H1 (cell line): ENCODE measurements at regions not wholly inside any gene's neighbourhood (a gene's known extent, or its start where the extent isn't known, plus 50 kb on each side); places are given as distances from the start of the nearest gene placed in this dataset.

Experiments
- CTCF ChIA-PET: fragments of 300-600 bp; sonication (Branson Sonifier 250); formaldehyde crosslinking; loops from one replicate; lab custom pipeline; 2021; ENCODE audit not compliant: partially characterized antibody; lab: Charles Lee
- POLR2A ChIA-PET: fragments of 300-600 bp; sonication (Branson Sonifier 250); formaldehyde crosslinking; loops from one replicate; lab custom pipeline; 2021; ENCODE audit warnings: inconsistent platforms; ENCODE audit not compliant: partially characterized antibody; lab: Charles Lee
- DNase-seq, 2 experiments: peaks; one replicate each; pipeline versions ENCODE4 v3.0.0 to v3.0.0-alpha.2; 2010 to 2022; ENCODE audit warnings: low spot score in 2 of 2, low read depth in 1 of 2, mixed read lengths in 1 of 2
- FAIRE-seq: peaks from 2 replicates; lab custom pipeline; 2011; peaks lifted over from hg19 to GRCh38; lab: Jason Lieb, UNC
- H2AFZ ChIP-seq: 2 replicates; pipeline ENCODE4 v1.8.1; 2012; ENCODE audit warnings: low read length, inconsistent platforms
- H2AK5ac ChIP-seq: 2 replicates; pipeline ENCODE4 v1.6.1; 2013; ENCODE audit warnings: low read depth, low read length
- H2BK120ac ChIP-seq: replicated peaks from 2 replicates; pipeline ENCODE3; 2013; ENCODE audit warnings: low read depth, low read length, inconsistent platforms
- H2BK12ac ChIP-seq: 2 replicates; pipeline ENCODE4 v1.6.1; 2013; ENCODE audit warnings: low read depth, low read length
- H2BK15ac ChIP-seq: 2 replicates; pipeline ENCODE4 v1.6.1; 2013; ENCODE audit warnings: low read length
- H2BK20ac ChIP-seq: 2 replicates; pipeline ENCODE4 v1.6.1; 2013; ENCODE audit warnings: low read length
- H2BK5ac ChIP-seq: 2 replicates; pipeline ENCODE4 v1.6.1; 2013; ENCODE audit warnings: low read depth, low read length
- H3K14ac ChIP-seq: 2 replicates; pipeline ENCODE4 v1.6.1; 2013; ENCODE audit warnings: inconsistent platforms; ENCODE audit not compliant: insufficient read length
- H3K18ac ChIP-seq: 2 replicates; pipeline ENCODE4 v1.6.1; 2013; ENCODE audit warnings: low read length; ENCODE audit errors: extremely low read depth
- H3K23ac ChIP-seq: 2 replicates; pipeline ENCODE4 v1.6.1; 2013; ENCODE audit warnings: inconsistent platforms; ENCODE audit not compliant: insufficient read length
- H3K23me2 ChIP-seq: 2 replicates; pipeline ENCODE4 v1.6.1; 2013; ENCODE audit warnings: low read depth, low read length
- H3K27ac ChIP-seq: 2 replicates; pipeline ENCODE4 v1.6.1; 2011; ENCODE audit warnings: low read depth, low read length, inconsistent platforms
- H3K27me3 ChIP-seq, 4 experiments: replicated peaks in 1 of 4; 1 replicate in 1 of 4; 2 replicates in 3 of 4; pipeline versions ENCODE4 v1.6.1 to v1.8.1; 2011 to 2013; ENCODE audit warnings: low read length in 3 of 4, mild to moderate bottlenecking in 3 of 4, inconsistent platforms in 2 of 4, mixed read lengths in 2 of 4, moderate library complexity in 1 of 4; ENCODE audit not compliant: control insufficient read depth in 3 of 4, insufficient read depth in 3 of 4; ENCODE audit errors: extremely low read depth in 1 of 4
- H3K36me3 ChIP-seq, 4 experiments: 2 replicates each; pipeline versions ENCODE4 v1.6.1 to v1.8.1; 2011 to 2013; ENCODE audit warnings: mild to moderate bottlenecking in 4 of 4, low read length in 3 of 4, moderate library complexity in 2 of 4, control low read depth in 1 of 4, inconsistent platforms in 1 of 4; ENCODE audit not compliant: insufficient read depth in 4 of 4, control insufficient read depth in 2 of 4
- H3K4ac ChIP-seq: replicated peaks from 2 replicates; pipeline ENCODE3; 2013; ENCODE audit warnings: low read length, low read depth, mixed read lengths, inconsistent platforms; ENCODE audit not compliant: insufficient read length
- H3K4me1 ChIP-seq, 4 experiments: replicated peaks in 1 of 4; 1 replicate in 1 of 4; 2 replicates in 3 of 4; pipeline versions ENCODE4 v1.6.1 to v1.8.1; 2011 to 2013; ENCODE audit warnings: low read length in 3 of 4, inconsistent platforms in 2 of 4, mixed read lengths in 1 of 4; ENCODE audit not compliant: insufficient read depth in 4 of 4, control insufficient read depth in 3 of 4
- H3K4me2 ChIP-seq, 2 experiments: 2 replicates each; pipeline versions ENCODE4 v1.6.1 to v1.8.1; 2011 to 2013; ENCODE audit warnings: low read depth in 2 of 2, low read length in 2 of 2, control low read depth in 1 of 2, inconsistent platforms in 1 of 2, mild to moderate bottlenecking in 1 of 2; ENCODE audit not compliant: insufficient read depth in 1 of 2
- H3K4me3 ChIP-seq, 4 experiments: fragments of 200-600, 300-600 bp in 1 of 4; sonication (generic), shearing (Covaris generic), sonication (Bioruptor Twin) in 1 of 4; 2 replicates each; pipeline versions ENCODE4 v1.5.1 to v1.8.1; 2011 to 2016; ENCODE audit warnings: low read length in 4 of 4, low read depth in 3 of 4, control low read depth in 2 of 4, inconsistent platforms in 2 of 4, mild to moderate bottlenecking in 2 of 4, mixed read lengths in 1 of 4, moderate library complexity in 1 of 4; ENCODE audit not compliant: insufficient read depth in 2 of 4; ENCODE audit errors: extremely low read depth in 1 of 4
- H3K56ac ChIP-seq: replicated peaks from 2 replicates; pipeline ENCODE3; 2013; ENCODE audit warnings: low read depth, mild to moderate bottlenecking, mixed read lengths, low read length, inconsistent platforms; ENCODE audit not compliant: insufficient read length
- H3K79me1 ChIP-seq: 2 replicates; pipeline ENCODE4 v1.6.1; 2013; ENCODE audit warnings: low read depth, low read length, control low read depth
- H3K79me2 ChIP-seq, 2 experiments: 2 replicates each; pipeline versions ENCODE4 v1.6.1 to v1.8.1; 2012 to 2013; ENCODE audit warnings: low read length in 2 of 2, mild to moderate bottlenecking in 2 of 2, inconsistent platforms in 1 of 2; ENCODE audit not compliant: insufficient read depth in 2 of 2, control insufficient read depth in 1 of 2
- H3K9ac ChIP-seq, 4 experiments: replicated peaks in 1 of 4; 1 replicate in 1 of 4; 2 replicates in 3 of 4; pipeline versions ENCODE4 v1.6.1 to v1.8.1; 2011 to 2013; ENCODE audit warnings: low read depth in 3 of 4, low read length in 3 of 4, control low read depth in 2 of 4, mild to moderate bottlenecking in 2 of 4, moderate library complexity in 2 of 4, inconsistent platforms in 1 of 4; ENCODE audit errors: extremely low read depth in 1 of 4
- H3K9me3 ChIP-seq, 2 experiments: 2 replicates each; pipeline versions ENCODE4 v1.6.1 to v1.8.1; 2012 to 2013; ENCODE audit warnings: mild to moderate bottlenecking in 2 of 2, moderate library complexity in 2 of 2, control low read depth in 1 of 2, inconsistent platforms in 1 of 2, low read depth in 1 of 2, low read length in 1 of 2, mixed read lengths in 1 of 2; ENCODE audit not compliant: insufficient read depth in 2 of 2
- H4K20me1 ChIP-seq, 2 experiments: replicated peaks in 1 of 2; 2 replicates each; pipeline versions ENCODE3 to v1.8.1; 2011 to 2013; ENCODE audit warnings: inconsistent platforms in 2 of 2, low read length in 2 of 2, mild to moderate bottlenecking in 1 of 2; ENCODE audit not compliant: insufficient read depth in 2 of 2, control insufficient read depth in 1 of 2
- H4K5ac ChIP-seq: 2 replicates; pipeline ENCODE4 v1.6.1; 2013; ENCODE audit warnings: low read length, low read depth, mixed read lengths, inconsistent platforms; ENCODE audit not compliant: insufficient read length
- H4K8ac ChIP-seq: 2 replicates; pipeline ENCODE4 v1.8.0; 2013; ENCODE audit warnings: mild to moderate bottlenecking, moderate library complexity, low read length, inconsistent platforms; ENCODE audit not compliant: insufficient read depth; ENCODE audit errors: extremely low read depth
- H4K91ac ChIP-seq: replicated peaks from 2 replicates; pipeline ENCODE3; 2013; ENCODE audit warnings: low read length, mixed read lengths, inconsistent platforms; ENCODE audit not compliant: insufficient read length
- BRCA1 ChIP-seq: IDR thresholded peaks from 2 replicates; pipeline ENCODE4 v1.6.1; 2012; ENCODE audit warnings: low read depth, low read length, improper control_type of control experiment
- CTBP2 ChIP-seq: IDR thresholded peaks from 2 replicates; pipeline ENCODE4 v1.7.0; 2011; ENCODE audit warnings: borderline replicate concordance, mild to moderate bottlenecking, moderate library complexity, mixed read lengths, low read length; ENCODE audit not compliant: insufficient read depth, insufficient read length
- JUND ChIP-seq: IDR thresholded peaks from 2 replicates; pipeline ENCODE4 v1.6.1; 2011; ENCODE audit warnings: mild to moderate bottlenecking, improper control_type of control experiment, low read length
- KDM5A ChIP-seq: fragments of 200-600 bp; IDR thresholded peaks from 2 replicates; pipeline ENCODE4 v1.7.1; 2012; ENCODE audit warnings: mild to moderate bottlenecking, low read length, inconsistent platforms, mixed read lengths
- MAFK ChIP-seq: IDR thresholded peaks from 2 replicates; pipeline ENCODE4 v1.6.1; 2012; ENCODE audit warnings: low read depth, mild to moderate bottlenecking, improper control_type of control experiment, low read length
- RXRA ChIP-seq: IDR thresholded peaks from 2 replicates; pipeline ENCODE4 v1.6.1; 2011; ENCODE audit warnings: low read depth, mild to moderate bottlenecking, low read length, moderate library complexity; ENCODE audit not compliant: insufficient read depth
- SP2 ChIP-seq: IDR thresholded peaks from 2 replicates; pipeline ENCODE4 v1.6.1; 2012; ENCODE audit warnings: mild to moderate bottlenecking, low read length, inconsistent platforms
- SP4 ChIP-seq: IDR thresholded peaks from 2 replicates; pipeline ENCODE4 v1.6.1; 2012; ENCODE audit warnings: low read length, inconsistent platforms
- TCF12 ChIP-seq: IDR thresholded peaks from 2 replicates; pipeline ENCODE4 v1.6.1; 2011; ENCODE audit warnings: low read depth, mild to moderate bottlenecking, low read length
- WGBS, 2 experiments: shearing (Covaris generic) in 1 of 2; methylation state at CpG; one replicate each; pipeline versions ENCODE4 v1.1.6 to v1.1.7; 2013 to 2015; ENCODE audit warnings: low lambda C conversion rate in 2 of 2, mixed read lengths in 2 of 2, inconsistent platforms in 1 of 2, low coverage in 1 of 2, missing lambda C conversion rate in 1 of 2; ENCODE audit not compliant: insufficient replicate concordance in 2 of 2, insufficient coverage in 1 of 2, insufficient read length in 1 of 2; ENCODE audit errors: extremely low coverage in 1 of 2, missing lambda C conversion rate in 1 of 2; 5-methylcytosine and 5-hydroxymethylcytosine counted together

DNA sequence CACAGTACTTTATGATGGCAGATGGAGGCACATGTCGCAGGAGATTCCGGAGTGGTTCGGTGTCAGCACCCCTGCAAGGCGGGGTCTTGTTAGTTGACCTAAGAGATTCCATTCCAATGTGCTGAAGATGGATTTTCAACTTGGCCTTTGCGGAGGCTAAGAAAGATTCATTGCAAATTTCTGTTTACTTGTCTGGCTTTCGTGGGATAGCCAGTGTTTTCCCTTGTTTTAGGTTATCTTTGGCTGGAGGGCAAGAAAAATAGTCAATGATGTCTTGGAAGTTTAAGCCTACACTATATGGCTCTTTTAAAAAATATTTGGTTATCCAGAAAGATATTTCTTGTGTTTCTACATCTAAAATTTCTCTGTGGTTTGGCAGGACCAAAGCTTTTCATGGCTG is 123.6 kb upstream of the PTCH1 start:
- no peaks in the 10 kb centered on the region for H3K23me2 ChIP-seq
- H3K27ac ChIP-seq = no peak overlapping the region
- FAIRE-seq (no peak), DNase-seq (no peak)
- no peak overlapping the region for H4K91ac ChIP-seq
- H3K36me3 ChIP-seq = no peaks in the 10 kb centered on the region
- H3K4me2 ChIP-seq = no peak overlapping the region
- no peak overlapping the region for H2BK120ac ChIP-seq
- no peaks in the 10 kb centered on the region for H3K27me3 ChIP-seq
- H2AFZ ChIP-seq = no peak overlapping the region
- no peak overlapping the region for H3K9ac ChIP-seq
- H3K18ac ChIP-seq = no peak overlapping the region
- H4K5ac ChIP-seq = no peak overlapping the region
- no peaks in the 10 kb centered on the region for H3K79me1 ChIP-seq
- H3K4me3 ChIP-seq = no peak overlapping the region
- H3K79me2 ChIP-seq = no peaks in the 10 kb centered on the region
- H3K9me3 ChIP-seq = no peaks in the 10 kb centered on the region
- no peak overlapping the region for H3K23ac ChIP-seq
- no peaks in the 10 kb centered on the region for H3K4me1 ChIP-seq
- 96% methylated on average over 6 of the region's 6 CpGs; no CpG with 5 or more reads in 1 of the 2 experiments for WGBS, 2 experiments
- H3K56ac ChIP-seq = no peak overlapping the region
- ChIA-PET POLR2A (no interaction called here), CTCF (no interaction called here)
- H2BK12ac ChIP-seq = no peak overlapping the region
- no peak overlapping the region for H3K4ac ChIP-seq
- H2BK5ac ChIP-seq = no peak overlapping the region
- no peaks in the 10 kb centered on the region for H4K20me1 ChIP-seq
- no peak overlapping the region for H2BK20ac ChIP-seq
- no peak overlapping the region for H2AK5ac ChIP-seq
- H2BK15ac ChIP-seq = no peak overlapping the region
- H3K14ac ChIP-seq = no peak overlapping the region
- H4K8ac ChIP-seq = no peak overlapping the region
- TF ChIP-seq JUND (no peak), BRCA1 (no peak), CTBP2 (no peak), KDM5A (no peak), SP2 (no peak), MAFK (no peak), RXRA (no peak), TCF12 (no peak), SP4 (no peak)
